H7 (cell line): ENCODE measurements at regions not wholly inside any gene's neighbourhood (a gene's known extent, or its start where the extent isn't known, plus 50 kb on each side); places are given as distances from the start of the nearest gene placed in this dataset.
"Not testable (repeated sequence)": the region's sequence is repeated elsewhere in the genome, so short reads cannot be mapped to it uniquely, and the experiment has no call there.

Source experiments
- DNase-seq: peaks from one replicate; pipeline ENCODE4 v3.0.0; 2012
- H3K27me3 ChIP-seq: 2 replicates; pipeline ENCODE4 v1.6.0; 2011; ENCODE audit warnings: mild to moderate bottlenecking, low read length; ENCODE audit not compliant: control insufficient read depth, insufficient read depth
- H3K36me3 ChIP-seq: replicated peaks from 2 replicates; pipeline ENCODE4 v1.5.1; 2011; ENCODE audit warnings: low read length; ENCODE audit not compliant: control insufficient read depth, insufficient read depth
- H3K4me3 ChIP-seq: 2 replicates; pipeline ENCODE4 v1.5.1; 2011; ENCODE audit warnings: low read depth, mild to moderate bottlenecking, control low read depth, low read length, moderate library complexity; ENCODE audit not compliant: insufficient read depth

GRCh38 chr14:34297786-34298520, 164.1 kb downstream of the SPTSSA start:
- no peak for DNase-seq
- no peak overlapping the region for H3K4me3 ChIP-seq
- no peaks in the 10 kb centered on the region; the same call in 1 of the 2 replicates for H3K27me3 ChIP-seq

GRCh38 chr14:34283590-34283989, 178.4 kb downstream of the SPTSSA start:
- DNase-seq = no peak
- no peaks in the 10 kb centered on the region; the same call in 1 of the 2 replicates for H3K27me3 ChIP-seq
- H3K4me3 ChIP-seq = no peak overlapping the region
- H3K36me3 ChIP-seq = no peaks in the 10 kb centered on the region

More at GRCh38 chr14:34297786-34298520, 164.1 kb downstream of the SPTSSA start:
- no peaks in the 10 kb centered on the region for H3K36me3 ChIP-seq

- no peak overlapping the region for H3K4me3 ChIP-seq
- no peak for DNase-seq
- no peaks in the 10 kb centered on the region for H3K27me3 ChIP-seq
- no peaks in the 10 kb centered on the region for H3K36me3 ChIP-seq
Measured at GRCh38 chr14:34277191-34277590, 184.8 kb downstream of the SPTSSA start.

GRCh38 chr14:34275530-34275929, 186.5 kb downstream of the SPTSSA start:
- no peak overlapping the region for H3K4me3 ChIP-seq
- DNase-seq = no peak
- H3K36me3 ChIP-seq = no peaks in the 10 kb centered on the region
- no peaks in the 10 kb centered on the region for H3K27me3 ChIP-seq

GRCh38 chr14:34275078-34275477, 187.0 kb downstream of the SPTSSA start:
- no peak for DNase-seq
- Histone ChIP-seq H3K4me3 (no peak overlapping the region), H3K36me3 (no peaks in the 10 kb centered on the region), H3K27me3 (no peaks in the 10 kb centered on the region)

GRCh38 chr14:34273716-34274115, 188.3 kb downstream of the SPTSSA start:
- H3K36me3 ChIP-seq, DNase-seq, H3K27me3 ChIP-seq, H3K4me3 ChIP-seq: not testable (repeated sequence)

- H3K36me3 ChIP-seq = no peaks in the 10 kb centered on the region
Measured at GRCh38 chr14:34270361-34270760, 191.7 kb downstream of the SPTSSA start.

GRCh38 chr14:34266344-34266743, 195.7 kb downstream of the SPTSSA start:
- Histone ChIP-seq H3K4me3 (no peak overlapping the region), H3K27me3 (no peaks in the 10 kb centered on the region), H3K36me3 (no peaks in the 10 kb centered on the region)
- DNase-seq = no peak

More at GRCh38 chr14:34270361-34270760, 191.7 kb downstream of the SPTSSA start:
- Histone ChIP-seq H3K27me3 (no peaks in the 10 kb centered on the region), H3K4me3 (no peak overlapping the region)
- no peak for DNase-seq

GRCh38 chr14:34262127-34262910, 199.7 kb downstream of the SPTSSA start:
- Histone ChIP-seq H3K27me3 (no peaks in the 10 kb centered on the region; the same call in 1 of the 2 replicates), H3K36me3 (no peaks in the 10 kb centered on the region), H3K4me3 (no peak overlapping the region)
- no peak for DNase-seq

- Histone ChIP-seq H3K4me3 (no peak overlapping the region), H3K36me3 (no peaks in the 10 kb centered on the region), H3K27me3 (no peaks in the 10 kb centered on the region; the same call in 1 of the 2 replicates)
- no peak for DNase-seq
Measured at GRCh38 chr14:34259996-34260395, 202.0 kb downstream of the SPTSSA start.

GRCh38 chr14:34258318-34258717, 203.7 kb downstream of the SPTSSA start:
- Histone ChIP-seq H3K36me3 (no peaks in the 10 kb centered on the region), H3K27me3 (no peaks in the 10 kb centered on the region; the same call in 1 of the 2 replicates), H3K4me3 (no peak overlapping the region)
- no peak for DNase-seq

GRCh38 chr14:34257505-34257904, 204.5 kb downstream of the SPTSSA start:
- Histone ChIP-seq H3K4me3 (no peak overlapping the region), H3K36me3 (no peaks in the 10 kb centered on the region), H3K27me3 (no peaks in the 10 kb centered on the region; the same call in 1 of the 2 replicates)
- no peak for DNase-seq

GRCh38 chr14:34256223-34256622, 205.8 kb downstream of the SPTSSA start:
- DNase-seq = no peak
- Histone ChIP-seq H3K27me3 (no peaks in the 10 kb centered on the region; the same call in 1 of the 2 replicates), H3K36me3 (no peaks in the 10 kb centered on the region), H3K4me3 (no peak overlapping the region)

- H3K27me3 ChIP-seq = no peaks in the 10 kb centered on the region; the same call in 1 of the 2 replicates
- DNase-seq = no peak
- H3K4me3 ChIP-seq = no peak overlapping the region
- no peaks in the 10 kb centered on the region for H3K36me3 ChIP-seq
Measured at GRCh38 chr14:34254571-34254970, 207.5 kb downstream of the SPTSSA start.

- H3K4me3 ChIP-seq = no peak overlapping the region
- DNase-seq = no peak
- no peaks in the 10 kb centered on the region for H3K36me3 ChIP-seq
- H3K27me3 ChIP-seq = no peaks in the 10 kb centered on the region; the same call in 1 of the 2 replicates
Measured at GRCh38 chr14:34254031-34254430, 208.0 kb downstream of the SPTSSA start.
